ENCODE measurements at regions not wholly inside any gene's neighbourhood (a gene's known extent, or its start where the extent isn't known, plus 50 kb on each side); places are given as distances from the start of the nearest gene placed in this dataset.
"Not testable (repeated sequence)": the region's sequence is repeated elsewhere in the genome, so short reads cannot be mapped to it uniquely, and the experiment has no call there.

DNA sequence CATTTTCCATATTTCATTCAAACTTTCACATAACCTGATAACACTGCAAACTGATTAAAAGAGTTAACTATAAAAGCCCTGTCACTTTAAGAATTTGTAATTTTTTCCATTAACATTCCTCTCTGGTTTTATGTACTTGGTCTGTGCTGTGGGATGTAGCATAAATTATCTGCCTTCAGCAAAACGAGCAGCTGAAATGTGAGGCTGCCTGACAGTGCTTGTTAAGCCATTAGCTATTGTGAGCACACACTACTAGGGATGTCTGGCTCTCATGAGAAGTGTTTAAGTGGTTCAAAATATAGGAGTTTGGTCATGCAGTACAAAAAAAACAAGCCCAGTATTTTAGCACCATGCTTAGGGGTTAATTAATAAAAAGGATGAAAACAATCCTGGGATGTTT, 63.0 kb downstream of the HOXA1 start:
- DNase-seq = peak; percentile 63

DNA sequence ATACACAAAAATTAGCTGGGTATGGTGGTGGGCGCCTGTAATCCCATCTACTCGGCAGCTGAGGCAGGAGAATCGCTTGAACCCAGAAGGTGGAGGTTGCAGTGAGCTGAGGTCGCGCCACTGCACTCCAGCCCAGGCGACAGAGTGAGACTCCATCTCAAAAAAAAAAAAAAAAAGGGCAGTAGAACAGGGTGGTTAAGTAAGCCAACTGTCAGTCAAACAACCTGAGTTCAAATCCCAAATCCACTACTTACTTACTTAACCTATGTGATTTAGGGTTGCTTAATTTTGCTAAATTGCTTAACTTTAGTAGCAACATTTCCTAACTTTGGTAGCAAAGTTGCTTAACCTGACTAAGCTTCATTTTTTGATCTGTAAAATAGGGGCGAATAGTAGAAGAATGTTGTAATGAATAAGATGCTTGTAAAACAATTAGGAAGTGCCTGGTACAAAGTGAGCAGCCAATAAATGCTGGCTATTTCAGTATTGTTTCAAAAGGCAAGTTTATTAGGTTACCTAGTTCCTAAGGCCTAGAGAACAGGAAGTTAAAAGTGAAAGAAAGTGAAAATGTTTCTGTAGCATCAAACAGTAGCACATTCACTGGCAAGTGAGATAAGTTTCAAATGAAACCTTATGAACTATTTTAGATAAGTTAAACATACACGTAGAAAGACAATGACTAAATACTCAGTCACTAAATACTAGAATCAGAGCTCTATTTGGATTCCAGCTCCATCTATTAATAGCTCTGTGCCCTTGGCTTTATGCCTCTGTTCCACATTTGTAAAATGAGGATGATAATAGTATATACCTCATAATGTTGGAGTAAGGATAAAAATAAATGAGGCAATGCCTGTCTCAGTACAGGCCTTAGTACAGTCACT, 64.3 kb downstream of the HOXA1 start:
- DNase-seq = peak; percentile 70

DNA sequence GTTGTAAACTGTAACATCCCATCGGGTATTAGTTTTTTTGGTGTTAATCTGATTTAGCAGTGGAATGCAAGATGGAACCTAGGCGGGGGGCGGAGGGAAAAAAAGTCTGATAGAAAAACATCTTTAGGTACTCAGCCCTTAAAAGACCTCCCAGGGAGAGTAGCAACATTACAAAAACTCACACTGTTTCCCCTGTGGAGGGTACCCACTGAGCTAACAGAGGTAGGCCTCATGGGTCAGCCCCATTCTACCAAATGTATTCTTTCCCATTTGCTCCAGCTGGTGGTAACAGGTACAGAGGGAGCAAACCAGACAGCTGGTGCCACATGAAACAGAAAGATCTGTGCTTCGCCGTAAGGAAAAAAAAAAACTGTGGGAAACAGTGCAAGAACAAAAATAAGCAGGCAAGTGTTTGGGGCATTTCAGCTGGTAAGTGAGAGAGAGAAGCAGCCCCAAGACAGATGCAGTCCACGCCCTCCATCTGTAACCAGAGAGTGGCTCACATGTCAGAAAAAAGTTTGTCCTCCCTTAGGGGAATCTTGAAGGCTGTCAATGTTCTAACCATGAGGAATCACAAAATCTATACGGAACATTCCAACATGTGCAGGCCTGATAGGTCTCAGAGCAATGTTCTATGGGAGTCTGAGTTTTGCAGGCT, 65.3 kb downstream of the HOXA1 start:
- DNase-seq = no peak

DNA sequence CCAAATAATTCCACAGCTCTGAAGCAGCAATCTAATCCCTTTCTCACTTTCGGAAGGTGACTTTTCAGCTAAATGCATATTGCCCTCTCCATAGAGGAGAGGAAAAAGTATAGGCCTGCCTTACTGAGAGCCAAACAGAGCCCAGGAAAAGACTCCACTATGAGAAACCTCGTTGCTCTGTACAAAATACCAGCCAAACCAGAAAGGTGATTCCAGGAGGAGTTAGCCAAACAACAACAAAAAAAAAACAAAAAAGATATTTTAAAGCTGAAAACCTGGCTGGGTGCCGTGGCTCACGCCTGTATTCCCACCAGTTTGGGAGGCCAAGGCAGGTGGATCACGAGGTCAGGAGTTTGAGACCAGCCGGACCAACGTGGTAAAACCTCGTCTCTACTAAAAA, 70.5 kb downstream of the HOXA1 start:
- no peak for DNase-seq

DNA sequence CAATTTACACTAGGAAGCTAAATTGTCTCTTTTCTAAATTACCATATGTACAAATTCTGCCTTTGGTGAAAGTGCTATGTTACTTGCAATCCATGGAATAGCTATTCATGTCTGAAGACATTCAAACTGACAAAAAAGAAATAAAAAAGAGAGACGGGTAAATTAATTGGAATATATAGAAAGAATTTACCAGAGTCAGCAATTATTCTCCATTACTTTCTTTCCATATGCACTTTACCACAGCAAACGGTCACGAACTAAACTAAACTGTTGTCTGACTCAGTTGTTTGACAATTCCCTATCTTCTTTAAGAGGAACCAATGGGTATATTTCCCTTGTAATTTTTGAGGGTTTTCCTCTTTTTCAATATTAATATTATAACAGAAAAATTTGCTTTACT, 85.7 kb downstream of the HOXA1 start:
- no peak for DNase-seq

DNA sequence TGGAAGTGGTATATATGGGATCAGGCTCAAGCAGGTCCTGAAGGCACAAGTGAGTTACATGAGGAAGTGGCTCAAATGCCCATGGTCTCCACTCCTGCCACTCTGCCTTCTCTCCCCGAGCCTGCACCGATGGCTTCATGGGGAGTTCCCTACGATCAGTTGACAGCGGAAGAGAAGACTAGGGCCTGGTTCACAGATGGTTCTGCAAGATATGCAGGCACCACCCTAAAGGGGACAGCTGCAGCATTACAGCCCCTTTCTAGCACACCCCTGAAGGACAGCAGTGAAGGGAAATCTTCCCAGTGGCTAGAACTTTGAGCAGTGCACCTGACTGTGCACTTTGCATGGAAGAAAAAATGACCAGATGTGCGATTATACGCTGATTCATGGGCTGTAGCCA, 95.3 kb downstream of the HOXA1 start:
- no peak for DNase-seq

DNA sequence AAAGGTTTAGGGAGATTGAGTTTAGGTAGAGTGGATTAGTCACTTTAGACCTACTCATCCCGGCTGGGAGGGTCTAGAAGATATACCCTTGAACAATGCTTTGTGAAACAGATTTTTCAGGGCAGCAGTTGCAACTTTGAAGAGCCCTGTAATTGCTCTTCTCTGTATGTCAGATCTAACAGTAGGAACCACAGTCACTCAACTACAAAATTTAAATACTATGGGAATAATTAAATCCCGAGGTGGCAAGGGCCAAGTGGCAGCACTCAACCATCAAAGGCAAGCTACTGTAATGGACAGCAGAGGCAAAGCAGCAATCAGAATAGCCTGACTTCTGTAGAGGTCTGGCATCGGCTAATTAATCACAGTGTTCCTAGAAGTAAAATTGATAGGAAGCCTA, 97.5 kb downstream of the HOXA1 start:
- not testable (repeated sequence) for DNase-seq

DNA sequence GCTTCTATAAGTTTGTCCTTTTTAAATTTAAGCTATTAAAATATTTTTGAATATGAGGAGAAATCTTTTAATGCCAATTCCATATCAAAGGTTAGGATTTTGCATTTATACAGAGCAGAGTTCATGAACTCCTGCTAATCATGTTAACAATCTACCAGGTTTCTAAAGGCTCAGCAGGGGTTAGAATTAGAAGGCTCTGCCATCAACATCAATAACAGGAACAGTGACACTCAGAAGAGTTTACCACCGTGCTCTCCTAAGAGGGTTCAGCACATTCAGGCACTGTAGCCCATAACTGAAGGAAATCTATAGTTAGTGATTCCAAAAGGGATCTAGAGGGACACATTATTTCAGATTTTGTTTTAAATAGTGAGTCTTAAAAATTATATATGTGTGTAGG, 100.1 kb downstream of the HOXA1 start:
- no peak for DNase-seq

DNA sequence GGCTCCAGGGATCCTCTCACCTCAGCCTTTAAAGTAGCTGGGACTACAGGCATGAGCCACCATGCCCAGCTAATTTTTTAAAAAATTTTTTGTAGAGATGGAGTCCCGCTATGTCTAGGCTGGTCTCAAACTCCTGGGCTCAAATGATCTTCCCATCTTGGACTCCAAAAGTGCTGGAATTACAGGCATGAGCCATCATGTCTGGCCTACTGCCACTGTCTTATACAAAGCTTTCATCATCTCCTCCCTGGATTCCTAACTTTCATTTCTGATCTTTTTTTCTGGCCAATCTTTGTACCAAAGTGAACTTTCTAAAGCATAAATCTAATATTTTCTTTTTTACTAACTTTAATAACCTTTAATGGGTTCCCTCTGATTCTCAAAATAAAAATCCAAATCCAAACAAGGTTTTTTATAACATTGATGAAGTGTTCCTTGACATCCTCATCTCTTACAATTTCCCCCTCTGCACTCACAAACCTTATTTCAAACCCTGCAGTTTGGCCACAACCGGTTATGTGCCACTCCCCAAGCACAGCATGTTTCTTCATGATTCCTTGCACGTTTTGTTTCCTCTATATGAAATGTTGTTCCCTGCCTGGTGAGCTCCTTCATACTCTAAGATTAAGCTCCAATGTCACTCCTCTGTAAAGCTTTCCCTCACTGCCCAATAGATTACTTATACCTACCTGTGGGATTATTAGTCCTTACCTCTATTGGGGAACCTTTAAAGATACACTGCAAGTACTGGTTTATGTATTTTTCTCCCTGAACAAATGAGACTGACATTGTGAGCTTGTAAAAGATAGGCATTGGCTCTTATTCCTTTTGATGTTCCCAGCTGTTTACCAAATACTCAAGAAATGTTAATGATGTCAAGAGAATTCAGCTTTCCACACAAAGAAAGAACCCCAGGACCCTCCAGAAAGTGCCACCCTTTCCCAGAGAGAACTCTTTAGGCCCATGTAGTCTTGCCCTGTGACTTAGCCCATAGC, 101.7 kb downstream of the HOXA1 start:
- peak; percentile 79 for DNase-seq

DNA sequence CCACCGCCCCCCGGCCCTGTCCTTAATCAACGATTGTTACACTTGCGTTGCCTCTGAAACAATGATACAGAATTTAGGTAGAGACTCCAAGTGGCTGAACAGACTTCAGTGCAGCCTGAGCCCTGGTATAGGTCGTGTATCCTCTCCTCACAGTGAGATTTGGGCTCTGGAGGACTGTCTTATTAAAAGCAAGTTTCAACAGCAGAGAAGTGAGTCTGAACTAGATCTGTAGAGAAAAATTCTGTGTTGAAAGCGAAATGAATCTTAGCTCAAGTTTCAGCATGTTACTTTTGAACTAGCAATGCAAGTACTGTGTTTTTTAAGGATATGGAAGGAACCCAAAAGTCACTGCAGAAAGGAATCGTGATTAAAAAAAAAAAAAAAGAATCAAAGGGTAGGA, 103.1 kb downstream of the HOXA1 start:
- no peak for DNase-seq

DNA sequence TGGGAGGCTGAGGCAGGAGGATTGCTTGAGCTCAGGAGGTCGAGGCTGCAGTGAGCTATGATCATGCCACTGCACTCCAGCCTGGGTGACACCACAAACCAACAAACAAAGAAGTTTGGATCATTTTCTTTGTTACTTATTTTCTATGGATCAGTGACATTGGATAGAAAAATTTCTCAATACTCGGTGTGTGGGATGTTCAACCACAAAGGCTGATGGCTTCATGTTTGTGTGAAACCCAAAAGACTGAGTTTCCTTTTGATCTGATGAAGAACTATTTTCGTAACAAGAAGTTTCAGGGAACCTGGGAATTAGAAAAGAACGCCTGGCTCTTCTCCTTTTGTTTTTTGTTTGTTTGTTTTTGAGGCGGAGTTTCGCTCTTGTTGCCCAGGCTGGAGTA, 104.0 kb downstream of the HOXA1 start:
- peak; percentile 1 for DNase-seq

DNA sequence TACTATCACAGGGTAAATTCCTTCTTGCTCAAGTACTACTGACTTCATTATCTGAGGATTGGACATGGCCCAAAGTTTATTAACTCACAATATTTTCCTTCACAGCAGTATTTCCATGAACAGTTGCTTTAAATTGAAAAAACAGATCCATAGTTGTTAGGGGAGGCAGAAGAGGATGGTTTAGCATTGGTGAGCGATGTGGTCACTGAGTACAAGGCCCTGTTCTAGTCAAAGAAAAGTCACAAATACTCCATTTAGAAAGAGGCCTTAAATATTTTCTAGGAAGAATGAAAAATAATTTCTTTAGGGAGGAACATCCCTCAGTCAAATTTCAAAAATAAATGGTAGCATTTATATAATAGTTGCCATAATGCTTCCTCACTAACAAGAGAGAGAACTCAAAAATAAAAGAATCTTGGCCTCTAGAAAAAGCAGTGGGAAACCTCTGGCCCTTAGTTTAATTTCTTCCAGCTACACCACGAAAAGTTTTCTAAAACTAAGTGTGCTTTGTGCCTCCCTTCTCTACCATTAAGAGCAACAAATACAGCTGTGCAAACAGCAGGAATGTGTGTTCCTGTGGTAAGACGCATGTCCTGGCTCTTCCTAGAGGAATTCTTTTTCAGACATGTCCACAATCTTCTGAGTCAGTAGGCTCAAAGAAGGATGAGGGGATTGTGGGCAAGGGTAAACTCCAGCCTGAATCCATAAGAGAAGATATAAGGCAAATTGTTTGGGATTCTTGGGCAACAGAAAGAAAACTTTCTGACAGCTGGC, 105.7 kb downstream of the HOXA1 start:
- peak; percentile 49 for DNase-seq

DNA sequence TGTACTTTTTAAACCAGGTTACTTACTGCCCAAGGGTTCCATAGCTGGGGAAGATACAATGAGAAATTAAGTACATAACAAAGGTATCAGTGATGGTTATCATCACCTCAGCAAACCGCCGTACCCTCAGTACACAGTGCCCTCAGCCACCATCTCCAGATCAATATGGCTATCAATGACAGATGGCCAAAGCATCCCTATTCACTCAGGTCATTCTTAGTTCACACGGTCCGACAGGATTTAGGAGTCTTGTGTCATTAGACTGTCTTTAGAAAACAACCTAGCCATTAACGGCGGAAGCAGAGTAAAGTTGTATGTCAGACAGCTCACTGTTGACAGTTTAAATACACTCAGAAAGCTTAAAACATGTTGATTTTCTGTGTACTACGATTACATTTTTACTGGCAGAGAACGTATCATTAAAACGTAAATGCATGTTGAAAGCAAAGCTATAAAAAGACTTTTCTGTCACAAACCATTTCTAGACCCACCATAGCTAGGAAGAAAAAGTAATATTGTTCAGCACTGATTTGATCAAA, 106.9 kb downstream of the HOXA1 start:
- DNase-seq = no peak

DNA sequence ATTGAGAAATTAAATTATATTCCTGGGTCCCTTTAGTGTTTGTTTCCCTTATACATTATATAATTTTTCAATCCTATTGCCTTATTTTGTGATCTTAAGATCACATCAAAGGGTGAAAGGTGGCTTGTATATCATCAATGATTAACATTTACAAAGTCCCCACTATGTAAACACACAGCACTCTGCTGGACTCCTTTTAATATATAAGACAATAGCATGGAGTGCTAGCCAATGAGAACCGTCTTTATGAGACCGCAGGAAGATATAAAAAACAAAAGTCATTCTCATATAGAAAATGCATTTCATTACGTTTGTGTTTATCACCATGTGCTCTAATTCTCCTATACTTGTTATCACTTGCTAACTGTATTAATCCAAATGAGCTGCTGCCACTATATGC, 108.5 kb downstream of the HOXA1 start:
- DNase-seq = no peak

DNA sequence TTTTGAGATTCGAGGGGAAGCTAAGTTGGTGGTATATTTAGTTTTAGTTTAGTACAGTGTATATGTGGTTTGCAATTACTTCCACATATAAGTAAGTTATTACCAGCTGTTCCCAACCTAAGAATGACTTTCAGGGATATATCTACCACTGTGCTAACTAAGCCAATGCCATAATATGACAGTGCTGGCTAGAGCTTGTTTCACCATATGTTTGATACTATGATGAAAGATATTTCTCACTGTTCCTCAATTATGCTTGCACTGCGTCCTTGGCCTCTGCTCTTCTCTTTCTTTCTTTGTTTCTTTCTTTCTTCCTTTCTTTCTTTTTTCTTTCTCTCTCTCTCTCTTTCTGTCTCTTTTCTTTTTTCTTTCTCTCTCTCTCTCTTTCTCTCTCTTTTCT, 113.8 kb upstream of the SKAP2 start:
- no peak for DNase-seq

DNA sequence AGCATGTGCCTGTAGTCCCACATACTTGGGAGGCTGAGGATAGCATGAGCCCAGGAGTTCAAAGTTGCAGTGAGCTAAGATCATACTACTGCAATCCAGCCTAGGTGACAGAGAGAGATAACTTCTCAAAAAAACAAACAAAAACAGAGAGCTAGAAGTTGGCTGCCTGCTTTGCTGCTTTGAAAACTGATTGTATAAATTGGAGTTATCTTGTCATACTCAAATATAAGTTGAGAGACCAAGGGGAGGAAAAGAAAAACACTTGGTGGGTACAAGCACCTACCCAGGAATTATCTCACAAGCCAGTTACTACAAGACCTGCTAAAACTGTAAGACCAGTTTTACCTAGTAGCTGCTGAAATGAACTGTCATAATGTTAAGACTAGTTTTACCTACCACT, 112.5 kb upstream of the SKAP2 start:
- no peak for DNase-seq

DNA sequence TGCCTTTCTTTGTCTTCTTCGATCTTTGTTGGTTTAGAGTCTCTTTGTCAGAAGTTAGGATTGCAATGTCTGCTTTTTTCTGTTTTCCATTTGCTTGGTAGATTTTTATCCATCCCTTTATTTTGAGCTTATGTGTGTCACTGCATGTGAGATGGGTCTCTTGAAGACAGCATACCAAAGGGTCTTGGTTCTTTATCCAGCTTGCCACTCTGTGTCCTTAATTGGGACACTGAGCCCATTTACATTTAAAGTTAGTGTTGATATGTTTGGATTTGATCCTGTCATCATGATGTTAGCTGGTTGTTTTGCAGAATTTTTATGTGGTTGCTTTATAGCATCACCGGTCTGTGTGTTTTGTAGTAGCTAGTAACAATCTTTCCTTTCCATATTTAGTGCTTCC, 107.5 kb upstream of the SKAP2 start:
- not testable (repeated sequence) for DNase-seq

DNA sequence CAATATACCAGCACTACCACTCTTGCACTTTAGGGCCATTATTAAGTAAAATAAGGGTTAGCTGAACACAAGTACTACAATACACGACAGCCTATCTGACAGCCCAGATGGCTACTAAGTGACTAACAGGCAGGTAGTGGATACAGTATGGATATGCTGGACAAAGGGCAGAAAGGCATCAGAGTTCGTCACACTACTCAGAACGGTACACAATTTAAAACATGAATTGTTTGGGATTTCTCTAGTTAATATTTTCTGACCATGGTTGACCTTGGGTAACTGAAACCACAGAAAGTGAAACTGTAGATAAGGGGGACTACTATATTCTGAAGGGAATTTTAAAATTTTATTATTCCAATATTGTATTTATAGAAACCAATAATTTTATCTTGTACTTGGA, 101.3 kb upstream of the SKAP2 start:
- no peak for DNase-seq

DNA sequence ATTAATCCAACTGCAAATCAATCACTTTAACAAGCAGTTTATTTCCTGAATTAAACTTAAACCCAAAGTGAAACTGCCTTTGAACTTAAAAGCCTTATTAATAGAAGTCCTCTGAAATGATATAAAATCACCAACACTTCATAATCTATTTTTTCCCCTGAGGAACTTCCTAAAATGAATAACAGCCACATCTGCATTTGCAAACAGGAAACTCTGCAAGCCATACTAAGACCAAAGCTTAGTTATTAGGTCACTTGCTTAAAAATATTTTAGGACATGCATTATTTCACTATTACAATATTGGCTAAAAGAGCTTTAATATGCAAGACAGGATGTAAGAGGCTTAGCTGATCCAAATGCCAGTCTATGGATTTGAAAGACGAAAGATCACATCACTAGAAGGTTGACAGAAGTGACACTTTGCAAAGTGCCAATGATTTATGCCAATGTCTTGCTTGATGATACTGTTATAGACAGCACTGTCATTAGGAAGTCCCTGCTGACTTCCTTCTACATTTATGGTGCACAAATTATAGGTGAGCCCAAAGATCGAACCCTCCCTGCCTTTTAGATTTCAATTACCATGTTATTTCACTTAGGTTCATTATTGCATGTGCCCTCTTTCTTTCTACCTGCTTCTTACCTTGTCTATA, 99.9 kb upstream of the SKAP2 start:
- no peak for DNase-seq

DNA sequence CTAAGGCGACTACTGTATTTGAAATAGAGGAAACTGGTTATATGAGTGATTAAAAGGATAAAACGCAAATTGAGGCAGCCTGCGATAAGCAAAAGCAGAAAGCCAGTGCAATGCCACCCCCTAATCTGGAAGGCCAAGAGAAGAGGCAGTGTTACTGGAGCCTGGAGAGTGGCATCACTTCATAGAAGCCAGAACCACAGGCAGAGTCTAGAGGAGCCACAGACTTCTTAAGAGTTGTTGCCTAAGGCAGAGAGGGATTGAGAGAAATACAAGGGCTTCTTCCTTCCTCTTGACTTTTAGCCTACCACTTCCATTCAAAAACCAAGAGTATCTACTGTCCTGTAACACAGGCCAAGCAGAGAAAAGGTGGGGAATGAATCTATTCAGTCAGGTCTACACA, 94.9 kb upstream of the SKAP2 start:
- DNase-seq = no peak

DNA sequence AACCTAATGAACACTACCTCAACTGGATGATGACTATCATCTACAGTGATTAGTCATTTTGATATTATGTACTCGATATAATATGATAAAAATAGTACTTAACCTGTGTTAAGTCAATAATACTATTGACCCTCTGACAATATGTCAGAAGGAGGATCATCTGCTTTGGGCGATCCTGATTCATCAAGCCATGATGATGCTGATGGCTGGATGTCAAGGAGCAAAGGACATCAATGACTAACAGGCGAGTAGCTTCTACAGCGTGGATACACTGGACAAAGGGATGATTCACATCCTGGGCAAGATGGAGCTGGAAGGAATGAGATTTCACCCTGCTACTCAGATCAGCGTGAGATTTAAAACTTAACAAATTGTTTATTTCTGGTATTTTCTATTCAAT, 94.4 kb upstream of the SKAP2 start:
- DNase-seq = peak; percentile 57

DNA sequence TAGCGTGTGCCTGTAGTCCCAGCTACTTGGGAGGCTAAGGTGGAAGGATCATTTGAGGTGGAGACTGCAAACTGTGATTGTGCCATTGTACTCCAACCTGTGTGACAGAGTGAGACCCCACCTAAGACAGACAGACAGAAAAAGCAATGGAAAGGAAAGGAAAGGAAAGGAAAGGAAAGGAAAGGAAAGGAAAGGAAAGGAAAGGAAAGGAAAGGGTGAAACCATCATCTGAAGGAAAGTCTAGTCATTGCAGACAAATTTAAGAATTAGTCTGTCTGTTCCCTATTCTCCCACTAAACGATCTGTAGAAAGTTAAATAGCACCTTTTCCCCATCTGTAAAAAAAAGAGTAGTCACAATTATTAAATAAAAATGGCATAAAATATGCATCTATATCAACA, 91.1 kb upstream of the SKAP2 start:
- DNase-seq = no peak
